Thyroid gland (tissue), 4 donors: ENCODE measurements at regions not wholly inside any gene's neighbourhood (a gene's known extent, or its start where the extent isn't known, plus 50 kb on each side); places are given as distances from the start of the nearest gene placed in this dataset.

Source experiments
- POLR2A ChIP-seq, 2 donors: fragments of 450-650 bp; IDR thresholded peaks; one replicate each; pipeline ENCODE4 v1.6.1; 2017; ENCODE audit warnings: antibody characterized with exemption in 2 of 2, mild to moderate bottlenecking in 2 of 2, moderate library complexity in 1 of 2
- TF ChIP-seq, protein P1 (sequence below), 6 experiments: fragments of 200-600 bp in 3 of 6; fragments of 450-650 bp in 3 of 6; sonication (generic) in 3 of 6; IDR thresholded peaks; one replicate each; pipeline ENCODE4 v1.5.1; 2016 to 2019; ENCODE audit warnings: antibody characterized with exemption in 6 of 6, mild to moderate bottlenecking in 2 of 6, inconsistent platforms in 1 of 6, moderate library complexity in 1 of 6

- TF ChIP-seq, protein P1, sequence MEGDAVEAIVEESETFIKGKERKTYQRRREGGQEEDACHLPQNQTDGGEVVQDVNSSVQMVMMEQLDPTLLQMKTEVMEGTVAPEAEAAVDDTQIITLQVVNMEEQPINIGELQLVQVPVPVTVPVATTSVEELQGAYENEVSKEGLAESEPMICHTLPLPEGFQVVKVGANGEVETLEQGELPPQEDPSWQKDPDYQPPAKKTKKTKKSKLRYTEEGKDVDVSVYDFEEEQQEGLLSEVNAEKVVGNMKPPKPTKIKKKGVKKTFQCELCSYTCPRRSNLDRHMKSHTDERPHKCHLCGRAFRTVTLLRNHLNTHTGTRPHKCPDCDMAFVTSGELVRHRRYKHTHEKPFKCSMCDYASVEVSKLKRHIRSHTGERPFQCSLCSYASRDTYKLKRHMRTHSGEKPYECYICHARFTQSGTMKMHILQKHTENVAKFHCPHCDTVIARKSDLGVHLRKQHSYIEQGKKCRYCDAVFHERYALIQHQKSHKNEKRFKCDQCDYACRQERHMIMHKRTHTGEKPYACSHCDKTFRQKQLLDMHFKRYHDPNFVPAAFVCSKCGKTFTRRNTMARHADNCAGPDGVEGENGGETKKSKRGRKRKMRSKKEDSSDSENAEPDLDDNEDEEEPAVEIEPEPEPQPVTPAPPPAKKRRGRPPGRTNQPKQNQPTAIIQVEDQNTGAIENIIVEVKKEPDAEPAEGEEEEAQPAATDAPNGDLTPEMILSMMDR (IDR thresholded peaks at IDR 0.05), result no peak
- no peak for TF ChIP-seq POLR2A (IDR thresholded peaks at IDR 0.05)
Measured at GRCh38 chr13:72074663-72075062, 207.7 kb upstream of the DACH1 start.
